ENCODE measurements at regions not wholly inside any gene's neighbourhood (a gene's known extent, or its start where the extent isn't known, plus 50 kb on each side); places are given as distances from the start of the nearest gene placed in this dataset.

DNA sequence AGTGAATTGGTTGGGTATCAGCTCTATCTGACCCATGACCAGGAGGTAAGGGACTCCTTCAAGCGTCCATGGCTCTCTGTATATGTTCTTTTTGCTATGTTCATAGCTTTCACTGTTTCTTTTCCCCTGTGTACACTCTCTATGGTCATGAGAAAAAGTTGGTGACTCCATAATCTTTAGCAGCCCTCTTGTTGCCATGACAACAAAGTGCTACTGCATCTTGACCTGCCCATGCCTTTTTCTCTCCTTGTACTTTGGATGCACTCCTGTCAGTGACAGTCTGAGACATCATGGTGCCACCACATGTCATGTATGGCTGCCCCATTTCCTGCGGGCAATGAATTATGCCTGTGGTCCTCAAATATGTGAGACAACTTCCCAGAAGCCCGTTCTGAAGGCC is 280.2 kb downstream of the TMEM121 start:
- Histone ChIP-seq H3K4me1 (no peaks in the 10 kb centered on the region), H3K27ac (no peak overlapping the region), H3K36me3 (no peaks in the 10 kb centered on the region), H3K9me3 (peaks cover 0 to 4% of the 10 kb centered on the region in 2 donors), H3K27me3 (no peaks in the 10 kb centered on the region), H3K4me3 (no peak overlapping the region)
- TF ChIP-seq, protein P1, sequence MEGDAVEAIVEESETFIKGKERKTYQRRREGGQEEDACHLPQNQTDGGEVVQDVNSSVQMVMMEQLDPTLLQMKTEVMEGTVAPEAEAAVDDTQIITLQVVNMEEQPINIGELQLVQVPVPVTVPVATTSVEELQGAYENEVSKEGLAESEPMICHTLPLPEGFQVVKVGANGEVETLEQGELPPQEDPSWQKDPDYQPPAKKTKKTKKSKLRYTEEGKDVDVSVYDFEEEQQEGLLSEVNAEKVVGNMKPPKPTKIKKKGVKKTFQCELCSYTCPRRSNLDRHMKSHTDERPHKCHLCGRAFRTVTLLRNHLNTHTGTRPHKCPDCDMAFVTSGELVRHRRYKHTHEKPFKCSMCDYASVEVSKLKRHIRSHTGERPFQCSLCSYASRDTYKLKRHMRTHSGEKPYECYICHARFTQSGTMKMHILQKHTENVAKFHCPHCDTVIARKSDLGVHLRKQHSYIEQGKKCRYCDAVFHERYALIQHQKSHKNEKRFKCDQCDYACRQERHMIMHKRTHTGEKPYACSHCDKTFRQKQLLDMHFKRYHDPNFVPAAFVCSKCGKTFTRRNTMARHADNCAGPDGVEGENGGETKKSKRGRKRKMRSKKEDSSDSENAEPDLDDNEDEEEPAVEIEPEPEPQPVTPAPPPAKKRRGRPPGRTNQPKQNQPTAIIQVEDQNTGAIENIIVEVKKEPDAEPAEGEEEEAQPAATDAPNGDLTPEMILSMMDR (IDR thresholded peaks at IDR 0.05) = no peak
- DNase-seq (ENCODE audit: low spot score in 2 of 2) = no peak
- intact Hi-C loops (cut with DNase I) = no loop called here

DNA sequence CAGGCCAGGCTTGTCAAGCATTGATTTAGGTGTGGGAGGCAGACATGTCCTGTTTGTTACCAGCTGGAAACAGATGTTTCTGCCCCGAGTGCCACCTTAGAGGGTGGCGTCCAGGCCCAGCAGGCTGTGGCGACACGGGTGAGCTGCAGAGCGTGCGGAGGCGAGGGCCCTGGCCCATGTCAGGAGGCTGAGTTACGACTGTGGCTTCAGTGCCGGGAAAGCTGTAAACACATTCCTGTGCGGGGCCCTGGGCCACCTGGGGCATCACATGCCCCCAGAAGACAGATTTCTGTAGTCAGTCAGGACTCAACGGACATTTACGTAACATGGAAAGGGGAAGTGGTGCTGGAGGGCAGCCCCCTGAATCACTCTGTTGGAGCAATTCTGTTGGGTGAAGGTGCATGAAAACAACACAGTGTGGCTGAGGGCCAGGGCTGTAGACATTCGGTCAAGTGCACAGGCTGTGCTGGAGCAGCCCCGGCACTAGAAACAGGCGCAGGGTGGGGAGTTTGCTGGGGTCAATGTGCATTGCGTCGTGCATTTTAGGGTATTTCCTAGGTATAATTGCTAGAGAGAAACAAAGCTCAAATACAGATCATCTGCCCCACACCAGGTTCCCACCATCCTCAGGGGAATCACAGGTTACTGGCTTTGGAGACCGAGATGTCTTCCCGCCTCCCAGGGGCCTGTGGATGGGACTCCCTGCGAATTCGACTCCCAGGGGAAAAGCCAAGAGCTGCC is 291.8 kb downstream of the TMEM121 start:
- H3K36me3 ChIP-seq = no peaks in the 10 kb centered on the region
- DNase-seq (ENCODE audit: low spot score in 2 of 2) = no peak
- H3K9me3 ChIP-seq = no peaks in the 10 kb centered on the region
- no peak overlapping the region for H3K4me3 ChIP-seq
- no peak overlapping the region for H3K27ac ChIP-seq
- no peaks in the 10 kb centered on the region for H3K4me1 ChIP-seq
- intact Hi-C loops (cut with DNase I) = no loop called here
- TF ChIP-seq, protein P1 (IDR thresholded peaks at IDR 0.05) = no peak
- no peaks in the 10 kb centered on the region for H3K27me3 ChIP-seq

DNA sequence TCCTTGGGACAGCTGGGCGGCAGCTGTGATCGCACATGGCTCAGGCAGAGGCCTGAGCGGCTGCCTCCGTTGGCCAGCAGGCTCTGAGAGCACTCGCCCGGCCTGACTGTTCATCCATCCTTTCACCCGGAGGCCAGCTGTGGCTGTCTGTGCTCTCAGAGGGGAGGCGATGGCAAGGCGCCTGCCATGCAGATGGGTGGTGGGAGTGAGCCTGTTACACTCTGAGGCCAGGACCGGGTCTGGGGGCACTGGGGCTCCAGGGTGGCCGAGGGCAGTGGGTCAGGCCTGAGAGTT is 292.3 kb downstream of the TMEM121 start:
- Histone ChIP-seq H3K27me3 (no peaks in the 10 kb centered on the region), H3K4me1 (no peaks in the 10 kb centered on the region), H3K9me3 (no peaks in the 10 kb centered on the region), H3K27ac (no peak overlapping the region), H3K4me3 (no peak overlapping the region), H3K36me3 (no peaks in the 10 kb centered on the region)
- no peak for DNase-seq (ENCODE audit: low spot score in 2 of 2)
- TF ChIP-seq, protein P1 (IDR thresholded peaks at IDR 0.05) = no peak
- intact Hi-C loops (cut with DNase I) = no loop called here

DNA sequence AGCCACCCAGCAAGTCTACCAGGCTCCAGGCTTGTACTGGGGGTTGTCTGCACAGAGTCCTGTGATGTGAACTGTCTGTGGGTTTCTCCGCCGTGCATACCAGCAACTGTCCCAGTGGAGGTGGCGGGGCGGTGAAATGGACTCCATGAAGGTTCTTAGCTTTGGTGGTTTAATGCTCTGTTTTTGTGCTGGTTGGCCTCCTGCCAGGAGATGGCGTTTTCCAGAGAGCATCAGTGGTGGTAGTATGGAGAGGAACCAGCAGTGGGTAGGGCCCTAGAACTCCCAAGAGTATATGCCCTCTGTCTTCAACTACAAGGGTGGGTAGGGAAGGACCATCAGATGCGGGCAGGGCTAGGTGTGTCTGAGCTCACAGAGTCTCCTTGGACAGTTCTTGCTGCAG is 303.8 kb downstream of the TMEM121 start:
- TF ChIP-seq, protein P1 (IDR thresholded peaks at IDR 0.05) = no peak
- intact Hi-C loops (cut with DNase I) = no loop called here
- H3K36me3 ChIP-seq = no peaks in the 10 kb centered on the region
- no peaks in the 10 kb centered on the region for H3K4me1 ChIP-seq
- DNase-seq (ENCODE audit: low spot score in 2 of 2) = no peak
- no peaks in the 10 kb centered on the region for H3K9me3 ChIP-seq
- no peak overlapping the region for H3K4me3 ChIP-seq
- H3K27me3 ChIP-seq = no peaks in the 10 kb centered on the region
- H3K27ac ChIP-seq = no peak overlapping the region

DNA sequence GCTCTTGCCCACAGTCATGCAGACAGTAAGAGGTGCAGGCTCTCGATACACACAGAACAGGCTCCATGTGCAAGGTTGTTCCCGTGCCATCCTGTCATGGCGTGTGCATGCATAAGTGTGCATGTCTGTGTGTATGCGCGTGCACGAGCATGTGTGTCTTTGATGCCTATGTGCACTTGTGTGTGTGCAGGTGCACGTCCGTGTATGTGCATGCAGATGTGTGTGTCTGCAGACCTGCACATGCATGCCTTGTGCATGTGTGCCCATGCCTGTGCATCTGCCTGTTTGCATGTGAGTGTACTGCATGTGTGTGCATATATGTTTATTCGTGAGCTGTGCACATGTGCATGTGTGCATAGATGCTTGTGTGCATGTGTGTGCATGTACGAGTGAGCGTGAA is 309.8 kb downstream of the TMEM121 start:
- Histone ChIP-seq H3K27ac (no peak overlapping the region), H3K4me3 (no peak overlapping the region), H3K27me3 (no peaks in the 10 kb centered on the region), H3K36me3 (no peaks in the 10 kb centered on the region), H3K9me3 (no peaks in the 10 kb centered on the region), H3K4me1 (no peaks in the 10 kb centered on the region)
- TF ChIP-seq, protein P1 (IDR thresholded peaks at IDR 0.05) = no peak
- intact Hi-C loops (cut with DNase I) = no loop called here
- DNase-seq (ENCODE audit: low spot score in 2 of 2) = no peak

DNA sequence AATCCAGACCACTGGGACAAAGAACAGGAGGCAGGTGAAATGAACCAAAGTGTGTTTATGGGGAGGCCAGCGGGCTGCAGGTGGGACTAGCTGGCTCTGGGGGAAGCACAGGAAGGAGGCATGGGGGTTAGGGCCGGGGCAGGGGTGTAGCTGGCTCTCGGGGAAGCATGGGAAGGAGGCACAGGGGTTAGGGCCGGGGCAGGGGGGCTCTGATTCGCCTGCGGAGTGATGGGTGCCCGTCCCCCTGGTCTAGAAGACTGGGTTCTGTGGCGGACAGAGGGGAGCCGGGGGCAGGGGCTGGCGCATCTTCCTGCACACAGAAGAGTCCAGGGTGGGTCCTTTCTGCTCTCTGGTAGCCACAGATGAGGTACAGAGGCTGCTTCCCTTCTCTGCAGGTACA is 310.3 kb downstream of the TMEM121 start:
- intact Hi-C loops (cut with DNase I) = no loop called here
- no peaks in the 10 kb centered on the region for H3K27me3 ChIP-seq
- H3K4me3 ChIP-seq = no peak overlapping the region
- H3K4me1 ChIP-seq = no peaks in the 10 kb centered on the region
- no peak for DNase-seq (ENCODE audit: low spot score in 2 of 2)
- no peaks in the 10 kb centered on the region for H3K9me3 ChIP-seq
- no peak overlapping the region for H3K27ac ChIP-seq
- no peaks in the 10 kb centered on the region for H3K36me3 ChIP-seq
- TF ChIP-seq, protein P1 (IDR thresholded peaks at IDR 0.05) = no peak

Data from ascending aorta (tissue), 2 donors.